Stimulated activated effector memory CD8-positive, alpha-beta T cell treated with anti-CD3 and anti-CD28 coated beads, Interleukin-12 subunit alpha, Interleukin-12 subunit beta, amount 100 ng/mL, for 72 hours (primary cell): ENCODE measurements at regions not wholly inside any gene's neighbourhood (a gene's known extent, or its start where the extent isn't known, plus 50 kb on each side); places are given as distances from the start of the nearest gene placed in this dataset.

Experiments used
- ATAC-seq: fragments of 150-1000 bp; cut with Tn5 transposase; 2 replicates; pipeline ENCODE4 v1.10.0; 2021
- DNase-seq, 2 donors: peaks; one replicate each; pipeline ENCODE4 v3.0.0; 2021 to 2022; ENCODE audit warnings: low spot score in 2 of 2
- H3K27ac Mint-ChIP-seq: one replicate; pipeline ENCODE4 v1.8.0; 2022; ENCODE audit warnings: mild to moderate bottlenecking, mixed read lengths
- H3K36me3 Mint-ChIP-seq: one replicate; pipeline ENCODE4 v1.8.0; 2022; ENCODE audit warnings: mild to moderate bottlenecking, mixed read lengths
- H3K4me1 Mint-ChIP-seq: one replicate; pipeline ENCODE4 v1.8.0; 2022; ENCODE audit warnings: mixed read lengths
- H3K4me3 Mint-ChIP-seq: one replicate; pipeline ENCODE4 v1.8.0; 2022; ENCODE audit warnings: mild to moderate bottlenecking, mixed read lengths
- H3K9me3 Mint-ChIP-seq: one replicate; pipeline ENCODE4 v1.8.0; 2022; ENCODE audit warnings: mixed read lengths

- Mint-ChIP-seq H3K27ac (no peak overlapping the region), H3K36me3 (no peaks in the 10 kb centered on the region), H3K9me3 (peaks cover 9% of the 10 kb centered on the region), H3K4me1 (no peaks in the 10 kb centered on the region), H3K4me3 (no peak overlapping the region)
- no peak for ATAC-seq
- no peak for DNase-seq
Measured at GRCh38 chr2:55973673-55974072, 50.1 kb upstream of the EFEMP1 start.

GRCh38 chr2:55976681-55977080 is 53.1 kb upstream of the EFEMP1 start:
- Mint-ChIP-seq H3K9me3 (peaks cover 11% of the 10 kb centered on the region), H3K4me1 (no peaks in the 10 kb centered on the region)
- ATAC-seq, result no peak

GRCh38 chr2:55985406-55985805 is 61.8 kb upstream of the EFEMP1 start:
- no peak for ATAC-seq
- no peak overlapping the region for H3K27ac Mint-ChIP-seq

More at GRCh38 chr2:55976681-55977080, 53.1 kb upstream of the EFEMP1 start:
- no peak for DNase-seq
- Mint-ChIP-seq H3K4me3 (no peak overlapping the region), H3K36me3 (no peaks in the 10 kb centered on the region), H3K27ac (no peak overlapping the region)

GRCh38 chr2:55986001-55986400 is 62.4 kb upstream of the EFEMP1 start:
- H3K36me3 Mint-ChIP-seq, result no peaks in the 10 kb centered on the region
- DNase-seq (no peak), ATAC-seq (no peak)
- H3K27ac Mint-ChIP-seq, result no peak overlapping the region
- H3K9me3 Mint-ChIP-seq, result peaks cover 2% of the 10 kb centered on the region
- no peaks in the 10 kb centered on the region for H3K4me1 Mint-ChIP-seq
- H3K4me3 Mint-ChIP-seq, result no peak overlapping the region

More at GRCh38 chr2:55985406-55985805, 61.8 kb upstream of the EFEMP1 start:
- no peak for DNase-seq
- no peaks in the 10 kb centered on the region for H3K4me1 Mint-ChIP-seq
- H3K4me3 Mint-ChIP-seq, result no peak overlapping the region
- H3K36me3 Mint-ChIP-seq, result no peaks in the 10 kb centered on the region
- peaks cover 2% of the 10 kb centered on the region for H3K9me3 Mint-ChIP-seq

GRCh38 chr2:55986700-55987440 is 63.3 kb upstream of the EFEMP1 start:
- Mint-ChIP-seq H3K27ac (no peak overlapping the region), H3K4me1 (no peaks in the 10 kb centered on the region), H3K4me3 (no peak overlapping the region), H3K36me3 (no peaks in the 10 kb centered on the region), H3K9me3 (no peaks in the 10 kb centered on the region)
- ATAC-seq (no peak), DNase-seq (no peak)

GRCh38 chr2:55989405-55989804 is 65.8 kb upstream of the EFEMP1 start:
- H3K4me3 Mint-ChIP-seq, result no peak overlapping the region
- no peaks in the 10 kb centered on the region for H3K4me1 Mint-ChIP-seq
- no peaks in the 10 kb centered on the region for H3K9me3 Mint-ChIP-seq
- no peak for DNase-seq
- ATAC-seq, result no peak
- no peaks in the 10 kb centered on the region for H3K36me3 Mint-ChIP-seq
- H3K27ac Mint-ChIP-seq, result no peak overlapping the region

GRCh38 chr2:55992455-55992854 is 68.9 kb upstream of the EFEMP1 start:
- H3K36me3 Mint-ChIP-seq, result no peaks in the 10 kb centered on the region
- H3K9me3 Mint-ChIP-seq, result no peaks in the 10 kb centered on the region
- no peak for ATAC-seq
- no peak overlapping the region for H3K27ac Mint-ChIP-seq
- no peak overlapping the region for H3K4me3 Mint-ChIP-seq
- DNase-seq, result no peak
- no peaks in the 10 kb centered on the region for H3K4me1 Mint-ChIP-seq

GRCh38 chr2:55993685-55994084 is 70.1 kb upstream of the EFEMP1 start:
- DNase-seq (no peak), ATAC-seq (no peak)
- Mint-ChIP-seq H3K4me1 (no peaks in the 10 kb centered on the region), H3K4me3 (no peak overlapping the region), H3K27ac (no peak overlapping the region), H3K36me3 (no peaks in the 10 kb centered on the region), H3K9me3 (no peaks in the 10 kb centered on the region)

GRCh38 chr2:55995211-55995610 is 71.6 kb upstream of the EFEMP1 start:
- H3K27ac Mint-ChIP-seq, result no peak overlapping the region
- no peaks in the 10 kb centered on the region for H3K4me1 Mint-ChIP-seq
- H3K9me3 Mint-ChIP-seq, result no peaks in the 10 kb centered on the region
- no peaks in the 10 kb centered on the region for H3K36me3 Mint-ChIP-seq
- ATAC-seq, result no peak
- DNase-seq, result no peak
- H3K4me3 Mint-ChIP-seq, result no peak overlapping the region

GRCh38 chr2:55995902-55996301 is 72.3 kb upstream of the EFEMP1 start:
- ATAC-seq (no peak), DNase-seq (no peak)
- no peak overlapping the region for H3K4me3 Mint-ChIP-seq
- no peaks in the 10 kb centered on the region for H3K9me3 Mint-ChIP-seq
- H3K27ac Mint-ChIP-seq, result no peak overlapping the region
- no peaks in the 10 kb centered on the region for H3K36me3 Mint-ChIP-seq
- no peaks in the 10 kb centered on the region for H3K4me1 Mint-ChIP-seq

- Mint-ChIP-seq H3K4me1 (no peaks in the 10 kb centered on the region), H3K9me3 (peaks cover 3% of the 10 kb centered on the region), H3K4me3 (no peak overlapping the region), H3K36me3 (no peaks in the 10 kb centered on the region), H3K27ac (no peak overlapping the region)
- ATAC-seq (no peak), DNase-seq (no peak)
Measured at GRCh38 chr2:55999231-55999630, 75.6 kb upstream of the EFEMP1 start.

- ATAC-seq (no peak), DNase-seq (no peak)
- Mint-ChIP-seq H3K9me3 (peaks cover 3% of the 10 kb centered on the region), H3K27ac (no peak overlapping the region), H3K4me3 (no peak overlapping the region), H3K4me1 (no peaks in the 10 kb centered on the region), H3K36me3 (no peaks in the 10 kb centered on the region)
Measured at GRCh38 chr2:55999790-56000189, 76.2 kb upstream of the EFEMP1 start.

- peaks cover 3% of the 10 kb centered on the region for H3K9me3 Mint-ChIP-seq
Measured at GRCh38 chr2:56001947-56002346, 78.4 kb upstream of the EFEMP1 start.

GRCh38 chr2:56008661-56009431 is 85.3 kb upstream of the EFEMP1 start:
- H3K27ac Mint-ChIP-seq, result no peak overlapping the region
- no peaks in the 10 kb centered on the region for H3K4me1 Mint-ChIP-seq
- DNase-seq (no peak), ATAC-seq (no peak)
- no peak overlapping the region for H3K4me3 Mint-ChIP-seq
- no peaks in the 10 kb centered on the region for H3K36me3 Mint-ChIP-seq
- H3K9me3 Mint-ChIP-seq, result peaks cover 2% of the 10 kb centered on the region

More at GRCh38 chr2:56001947-56002346, 78.4 kb upstream of the EFEMP1 start:
- ATAC-seq, result no peak
- H3K4me3 Mint-ChIP-seq, result no peak overlapping the region
- H3K27ac Mint-ChIP-seq, result no peak overlapping the region
- H3K36me3 Mint-ChIP-seq, result no peaks in the 10 kb centered on the region
- no peak for DNase-seq
- no peaks in the 10 kb centered on the region for H3K4me1 Mint-ChIP-seq

GRCh38 chr2:56009758-56010458 is 86.3 kb upstream of the EFEMP1 start:
- Mint-ChIP-seq H3K36me3 (no peaks in the 10 kb centered on the region), H3K4me3 (no peak overlapping the region), H3K4me1 (no peaks in the 10 kb centered on the region), H3K27ac (no peak overlapping the region), H3K9me3 (peaks cover 2% of the 10 kb centered on the region)
- no peak for DNase-seq
- ATAC-seq, result no peak
